ENCODE measurements at regions not wholly inside any gene's neighbourhood (a gene's known extent, or its start where the extent isn't known, plus 50 kb on each side); places are given as distances from the start of the nearest gene placed in this dataset.

DNA sequence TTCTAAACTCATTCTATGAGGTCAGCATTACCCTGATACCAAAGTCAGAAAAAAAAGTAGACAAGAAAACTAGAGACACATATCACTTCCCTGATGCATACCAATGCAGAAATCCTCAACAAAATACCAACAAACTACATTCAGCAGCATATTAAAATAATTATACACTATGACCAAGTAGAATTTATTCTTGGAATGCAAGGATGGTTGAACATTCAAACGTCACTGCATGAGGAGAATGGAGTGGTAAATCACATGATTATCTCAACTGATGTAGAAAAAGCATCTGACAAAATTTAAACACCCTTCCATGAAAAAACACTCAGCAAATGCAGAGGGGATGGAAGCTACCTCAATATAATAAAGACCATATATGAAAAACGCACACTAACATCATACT, 155.0 kb upstream of the KCNJ18 start:
- Histone ChIP-seq H3K27ac (no peak overlapping the region), H3K4me1 (no peaks in the 10 kb centered on the region), H3K4me3 (no peak overlapping the region), H3K27me3 (no peaks in the 10 kb centered on the region), H3K9me3 (peaks cover 9% of the 10 kb centered on the region), H3K36me3 (peaks cover 0 to 22% of the 10 kb centered on the region in 2 donors)
- intact Hi-C loops (cut with DNase I): no loop called here
- no peak for TF ChIP-seq POLR2A (IDR thresholded peaks at IDR 0.05)
- TF ChIP-seq POLR2AphosphoS5 (IDR thresholded peaks at IDR 0.05; ENCODE audit: insufficient read depth in 1 of 2, low read depth in 1 of 2): no peak
- DNase-seq (ENCODE audit: extremely low spot score in 2 of 2): no peak

DNA sequence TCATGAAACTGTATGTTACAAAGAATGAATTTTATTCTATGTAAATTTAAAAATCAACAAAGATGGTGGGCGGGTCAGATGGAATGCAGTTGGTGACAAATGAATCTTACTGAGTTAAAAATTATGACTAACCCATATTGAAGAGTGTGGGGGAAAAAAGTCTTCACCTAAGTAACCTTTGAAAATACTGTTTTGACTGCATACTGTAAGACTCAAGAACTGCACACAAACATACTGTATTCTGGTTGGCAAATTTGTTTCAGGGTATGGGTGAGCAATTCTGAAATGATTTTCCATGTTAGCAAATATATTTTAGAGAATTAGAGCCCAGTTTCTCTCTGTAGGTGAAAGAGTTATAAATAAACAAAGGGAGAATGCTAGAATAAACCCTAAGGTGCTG, 153.7 kb upstream of the KCNJ18 start:
- Histone ChIP-seq H3K36me3 (peaks cover 0 to 16% of the 10 kb centered on the region in 2 donors), H3K27ac (no peak overlapping the region), H3K4me1 (no peaks in the 10 kb centered on the region), H3K9me3 (peaks cover 9% of the 10 kb centered on the region), H3K4me3 (no peak overlapping the region), H3K27me3 (no peaks in the 10 kb centered on the region)
- DNase-seq (ENCODE audit: extremely low spot score in 2 of 2): no peak
- intact Hi-C loops (cut with DNase I): no loop called here
- TF ChIP-seq POLR2AphosphoS5 (IDR thresholded peaks at IDR 0.05; ENCODE audit: insufficient read depth in 1 of 2, low read depth in 1 of 2) (no peak), POLR2A (IDR thresholded peaks at IDR 0.05) (no peak)
- TF ChIP-seq, protein P1, sequence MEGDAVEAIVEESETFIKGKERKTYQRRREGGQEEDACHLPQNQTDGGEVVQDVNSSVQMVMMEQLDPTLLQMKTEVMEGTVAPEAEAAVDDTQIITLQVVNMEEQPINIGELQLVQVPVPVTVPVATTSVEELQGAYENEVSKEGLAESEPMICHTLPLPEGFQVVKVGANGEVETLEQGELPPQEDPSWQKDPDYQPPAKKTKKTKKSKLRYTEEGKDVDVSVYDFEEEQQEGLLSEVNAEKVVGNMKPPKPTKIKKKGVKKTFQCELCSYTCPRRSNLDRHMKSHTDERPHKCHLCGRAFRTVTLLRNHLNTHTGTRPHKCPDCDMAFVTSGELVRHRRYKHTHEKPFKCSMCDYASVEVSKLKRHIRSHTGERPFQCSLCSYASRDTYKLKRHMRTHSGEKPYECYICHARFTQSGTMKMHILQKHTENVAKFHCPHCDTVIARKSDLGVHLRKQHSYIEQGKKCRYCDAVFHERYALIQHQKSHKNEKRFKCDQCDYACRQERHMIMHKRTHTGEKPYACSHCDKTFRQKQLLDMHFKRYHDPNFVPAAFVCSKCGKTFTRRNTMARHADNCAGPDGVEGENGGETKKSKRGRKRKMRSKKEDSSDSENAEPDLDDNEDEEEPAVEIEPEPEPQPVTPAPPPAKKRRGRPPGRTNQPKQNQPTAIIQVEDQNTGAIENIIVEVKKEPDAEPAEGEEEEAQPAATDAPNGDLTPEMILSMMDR (IDR thresholded peaks at IDR 0.05): no peak

DNA sequence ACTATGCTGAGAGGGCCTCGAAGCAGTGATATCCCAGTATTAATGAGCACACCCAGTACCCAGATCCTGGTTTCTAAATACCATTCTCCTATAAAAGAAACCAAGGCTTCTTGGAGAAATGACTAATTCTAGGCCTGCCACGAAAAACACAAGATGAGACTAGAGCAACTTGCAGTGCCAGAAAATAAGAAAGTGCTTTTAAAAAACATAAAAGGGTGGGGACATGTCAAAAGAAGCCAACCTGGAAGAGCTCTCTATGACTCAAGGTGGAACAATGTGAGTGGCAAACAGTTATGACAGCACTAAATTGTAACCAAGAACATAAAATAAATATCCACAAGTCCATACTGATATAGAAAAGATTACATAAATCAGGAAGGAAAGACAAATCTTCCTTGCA, 153.2 kb upstream of the KCNJ18 start:
- TF ChIP-seq POLR2AphosphoS5 (IDR thresholded peaks at IDR 0.05; ENCODE audit: insufficient read depth in 1 of 2, low read depth in 1 of 2): peak in 1 of 2 donors; percentile 18
- TF ChIP-seq, protein P1 (IDR thresholded peaks at IDR 0.05): no peak

DNA sequence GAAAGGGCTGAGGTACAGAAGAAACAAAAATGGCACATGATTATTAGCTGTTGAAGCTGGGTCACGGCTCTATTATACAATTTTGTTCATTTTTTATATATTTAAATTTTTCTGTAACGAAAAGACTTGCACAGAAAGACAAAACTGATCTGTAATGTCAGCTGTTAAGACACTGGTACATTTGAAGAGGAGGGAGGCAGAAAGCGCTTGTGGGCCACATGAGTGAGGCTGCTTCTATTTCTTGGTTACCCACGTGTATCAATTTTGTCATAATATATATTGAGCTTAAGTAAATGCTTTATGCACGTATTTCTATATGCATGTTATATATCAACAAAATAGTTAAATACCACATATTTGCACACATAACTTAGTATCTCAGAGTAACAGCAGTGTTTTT, 151.8 kb upstream of the KCNJ18 start:
- peaks cover 9% of the 10 kb centered on the region for H3K9me3 ChIP-seq
- TF ChIP-seq POLR2A (IDR thresholded peaks at IDR 0.05) (no peak), POLR2AphosphoS5 (IDR thresholded peaks at IDR 0.05; ENCODE audit: insufficient read depth in 1 of 2, low read depth in 1 of 2) (no peak)
- TF ChIP-seq, protein P1 (IDR thresholded peaks at IDR 0.05): no peak
- H3K36me3 ChIP-seq: no peaks in the 10 kb centered on the region
- intact Hi-C loops (cut with DNase I): no loop called here
- no peak for DNase-seq (ENCODE audit: extremely low spot score in 2 of 2)
- no peaks in the 10 kb centered on the region for H3K4me1 ChIP-seq
- H3K27me3 ChIP-seq: no peaks in the 10 kb centered on the region
- H3K4me3 ChIP-seq: no peak overlapping the region
- H3K27ac ChIP-seq: no peak overlapping the region

More for the DNA sequence above, 153.2 kb upstream of the KCNJ18 start:
- no peaks in the 10 kb centered on the region for H3K4me1 ChIP-seq
- H3K36me3 ChIP-seq: peaks cover 0 to 13% of the 10 kb centered on the region in 2 donors
- no peak for DNase-seq (ENCODE audit: extremely low spot score in 2 of 2)
- no peaks in the 10 kb centered on the region for H3K27me3 ChIP-seq
- H3K4me3 ChIP-seq: no peak overlapping the region
- peaks cover 9% of the 10 kb centered on the region for H3K9me3 ChIP-seq
- H3K27ac ChIP-seq: no peak overlapping the region
- intact Hi-C loops (cut with DNase I): no loop called here

DNA sequence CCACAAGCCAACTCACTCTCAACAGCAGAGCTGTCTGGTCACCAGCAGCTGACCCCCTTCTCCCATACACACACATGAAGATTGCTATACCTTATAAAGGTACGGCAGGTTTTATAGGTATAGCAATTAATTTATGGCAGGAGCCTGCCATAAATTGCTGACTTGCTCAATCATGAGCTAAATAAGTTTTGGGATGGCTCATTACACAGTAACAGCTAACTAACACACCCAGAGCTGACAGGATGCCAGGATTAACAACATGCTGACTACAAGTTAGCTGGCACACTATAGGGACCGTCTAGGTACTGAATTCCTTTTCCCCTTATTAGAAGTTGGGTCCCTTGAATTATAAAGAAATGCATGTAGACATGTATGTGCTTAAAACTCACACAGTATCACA, 150.3 kb upstream of the KCNJ18 start:
- H3K9me3 ChIP-seq: peaks cover 9% of the 10 kb centered on the region
- H3K4me1 ChIP-seq: no peaks in the 10 kb centered on the region
- H3K27me3 ChIP-seq: no peaks in the 10 kb centered on the region
- intact Hi-C loops (cut with DNase I): no loop called here
- no peak for DNase-seq (ENCODE audit: extremely low spot score in 2 of 2)
- TF ChIP-seq POLR2AphosphoS5 (IDR thresholded peaks at IDR 0.05; ENCODE audit: insufficient read depth in 1 of 2, low read depth in 1 of 2): no peak
- TF ChIP-seq, protein P1 (IDR thresholded peaks at IDR 0.05): no peak
- no peak for TF ChIP-seq POLR2A (IDR thresholded peaks at IDR 0.05)
- H3K4me3 ChIP-seq: no peak overlapping the region
- H3K36me3 ChIP-seq: no peaks in the 10 kb centered on the region
- H3K27ac ChIP-seq: no peak overlapping the region

Data from vagina (tissue), 2 donors.